Medulla oblongata (tissue), 1 donor: ENCODE measurements at regions not wholly inside any gene's neighbourhood (a gene's known extent, or its start where the extent isn't known, plus 50 kb on each side); places are given as distances from the start of the nearest gene placed in this dataset.
A peak's percentile ranks its signal among the peaks of the same experiment; 100 is the strongest.

Source experiments
- DNase-seq: peaks from one replicate; pipeline ENCODE4 v3.0.0-alpha.2; 2015; ENCODE audit errors: extremely low spot score

- DNase-seq, result no peak
These were observed 59.4 kb upstream of the ASIC2 start for GRCh38 chr17:33352526-33352925.

GRCh38 chr17:33356266-33356665, 63.2 kb upstream of the ASIC2 start:
- no peak for DNase-seq

GRCh38 chr17:33363475-33363874, 70.4 kb upstream of the ASIC2 start:
- DNase-seq, result no peak

GRCh38 chr17:33366960-33367359, 73.9 kb upstream of the ASIC2 start:
- no peak for DNase-seq

GRCh38 chr17:33369149-33369548, 76.1 kb upstream of the ASIC2 start:
- no peak for DNase-seq

GRCh38 chr17:33369876-33370275, 76.8 kb upstream of the ASIC2 start:
- DNase-seq, result no peak

GRCh38 chr17:33370401-33370800, 77.3 kb upstream of the ASIC2 start:
- DNase-seq, result no peak

- no peak for DNase-seq
These were observed 78.3 kb upstream of the ASIC2 start for GRCh38 chr17:33371377-33371776.

GRCh38 chr17:33373273-33373672, 80.2 kb upstream of the ASIC2 start:
- DNase-seq, result peak; percentile 12

GRCh38 chr17:33375103-33375502, 82.0 kb upstream of the ASIC2 start:
- no peak for DNase-seq

- no peak for DNase-seq
These were observed 82.7 kb upstream of the ASIC2 start for GRCh38 chr17:33375783-33376182.

GRCh38 chr17:33377837-33378595, 84.9 kb upstream of the ASIC2 start:
- DNase-seq, result no peak

- DNase-seq, result peak; percentile 4
These were observed 88.1 kb upstream of the ASIC2 start for GRCh38 chr17:33381201-33381600.

- DNase-seq, result no peak
These were observed 90.5 kb upstream of the ASIC2 start for GRCh38 chr17:33383488-33384023.

- no peak for DNase-seq
These were observed 92.0 kb upstream of the ASIC2 start for GRCh38 chr17:33385133-33385532.

- DNase-seq, result no peak
These were observed 92.6 kb upstream of the ASIC2 start for GRCh38 chr17:33385713-33386112.

- no peak for DNase-seq
These were observed 94.3 kb upstream of the ASIC2 start for GRCh38 chr17:33387406-33387805.

- no peak for DNase-seq
These were observed 96.5 kb upstream of the ASIC2 start for GRCh38 chr17:33389504-33390135.

GRCh38 chr17:33390479-33391176, 97.5 kb upstream of the ASIC2 start:
- no peak for DNase-seq

GRCh38 chr17:33396818-33397217, 103.7 kb upstream of the ASIC2 start:
- no peak for DNase-seq

GRCh38 chr17:33398386-33398785, 105.3 kb upstream of the ASIC2 start:
- DNase-seq, result no peak

- DNase-seq, result no peak
These were observed 108.2 kb upstream of the ASIC2 start for GRCh38 chr17:33401249-33401648.

GRCh38 chr17:33403194-33403593, 110.1 kb upstream of the ASIC2 start:
- DNase-seq, result no peak
